Fibroblast of lung (primary cell): ENCODE measurements at regions not wholly inside any gene's neighbourhood (a gene's known extent, or its start where the extent isn't known, plus 50 kb on each side); places are given as distances from the start of the nearest gene placed in this dataset.

Source experiments
- CTCF ChIP-seq, 2 donors: IDR thresholded peaks in 1 of 2; conservative IDR thresholded peaks in 1 of 2; 1 replicate in 1 of 2; 2 replicates in 1 of 2; pipeline ENCODE4 v1.5.1; 2011 to 2012; ENCODE audit warnings: low read length in 2 of 2, control low read depth in 1 of 2, inconsistent platforms in 1 of 2, low read depth in 1 of 2, mild to moderate bottlenecking in 1 of 2
- EZH2 ChIP-seq: IDR thresholded peaks from 2 replicates; pipeline ENCODE4 v1.5.1; 2012; ENCODE audit warnings: low read length, control low read depth, mild to moderate bottlenecking; ENCODE audit errors: missing control alignments

DNA sequence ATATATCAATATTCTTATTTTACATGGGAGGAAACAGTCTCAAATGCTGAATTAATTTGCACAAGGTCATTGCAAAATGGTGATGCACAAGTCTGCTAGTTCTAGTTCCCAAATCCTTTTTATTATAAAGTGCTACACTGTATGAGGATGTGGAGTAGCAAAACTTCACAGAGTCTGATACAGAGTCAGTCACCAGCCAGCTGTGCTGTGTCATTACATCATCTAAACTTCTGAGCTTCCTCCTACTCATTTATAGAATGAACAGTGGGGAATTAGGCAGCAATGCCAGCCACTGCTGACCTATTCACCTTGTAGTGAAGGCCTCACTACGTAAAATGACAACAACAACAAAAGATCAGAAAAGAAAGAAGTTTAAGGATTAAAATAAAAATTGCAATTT, 357.8 kb downstream of the TMEM167A start:
- no peak for TF ChIP-seq CTCF (conservative IDR thresholded peaks at IDR 0.05 in 1 of 2, IDR thresholded peaks at IDR 0.05 in 1 of 2; ENCODE audit: low read depth in 1 of 2, low read length in 2 of 2)
- TF ChIP-seq EZH2: no peak
